H1 (cell line): ENCODE measurements at regions not wholly inside any gene's neighbourhood (a gene's known extent, or its start where the extent isn't known, plus 50 kb on each side); places are given as distances from the start of the nearest gene placed in this dataset.

Experiments
- EP300 ChIP-seq, 2 experiments: IDR thresholded peaks; 1 replicate in 1 of 2; 2 replicates in 1 of 2; pipeline ENCODE4 v1.6.1; 2011 to 2012; ENCODE audit warnings: low read depth in 2 of 2, low read length in 2 of 2, mild to moderate bottlenecking in 2 of 2, borderline replicate concordance in 1 of 2, inconsistent platforms in 1 of 2, moderate library complexity in 1 of 2
- EZH2 ChIP-seq: fragments of 200-600 bp; sonication (generic); IDR thresholded peaks from 2 replicates; pipeline ENCODE4 v1.7.1; 2012; ENCODE audit warnings: low read depth, mild to moderate bottlenecking, moderate library complexity, low read length, inconsistent platforms; ENCODE audit not compliant: severe bottlenecking
- GABPA ChIP-seq: IDR thresholded peaks from 2 replicates; pipeline ENCODE4 v1.6.1; 2011; ENCODE audit warnings: mild to moderate bottlenecking, low read length, moderate library complexity, borderline replicate concordance; ENCODE audit not compliant: insufficient read depth
- JUND ChIP-seq: IDR thresholded peaks from 2 replicates; pipeline ENCODE4 v1.6.1; 2011; ENCODE audit warnings: mild to moderate bottlenecking, improper control_type of control experiment, low read length
- KDM5A ChIP-seq: fragments of 200-600 bp; IDR thresholded peaks from 2 replicates; pipeline ENCODE4 v1.7.1; 2012; ENCODE audit warnings: mild to moderate bottlenecking, low read length, inconsistent platforms, mixed read lengths
- NANOG ChIP-seq: IDR thresholded peaks from 2 replicates; pipeline ENCODE4 v1.6.1; 2011; ENCODE audit warnings: low read length, low read depth, mild to moderate bottlenecking, inconsistent platforms; ENCODE audit not compliant: insufficient read depth, poor library complexity, severe bottlenecking
- POLR2A ChIP-seq, 2 experiments: IDR thresholded peaks; 1 replicate in 1 of 2; 2 replicates in 1 of 2; pipeline ENCODE4 v1.6.1; 2011; ENCODE audit warnings: low read depth in 2 of 2, low read length in 2 of 2, mild to moderate bottlenecking in 2 of 2; ENCODE audit errors: control extremely low read depth in 1 of 2
- RAD21 ChIP-seq, 2 experiments: IDR thresholded peaks in 1 of 2; conservative IDR thresholded peaks in 1 of 2; 2 replicates each; pipeline ENCODE4 v1.6.1; 2011; ENCODE audit warnings: low read depth in 2 of 2, low read length in 2 of 2, improper control_type of control experiment in 1 of 2, inconsistent platforms in 1 of 2, mild to moderate bottlenecking in 1 of 2, moderate library complexity in 1 of 2
- TF ChIP-seq, protein P1 (sequence below): IDR thresholded peaks from 2 replicates; pipeline ENCODE4 v1.6.1; 2011; ENCODE audit warnings: low read depth, mild to moderate bottlenecking, low read length; ENCODE audit not compliant: insufficient read depth
- TF ChIP-seq, protein P2 (sequence below): IDR thresholded peaks from 2 replicates; pipeline ENCODE4 v1.6.1; 2012; ENCODE audit warnings: low read length, inconsistent platforms
- TF ChIP-seq, protein P3 (sequence below), 3 experiments: IDR thresholded peaks; 1 replicate in 2 of 3; 2 replicates in 1 of 3; pipeline versions ENCODE4 v1.5.1 to v1.6.1; 2011; ENCODE audit warnings: low read length in 3 of 3, mild to moderate bottlenecking in 3 of 3, inconsistent platforms in 2 of 3, low read depth in 1 of 3, moderate library complexity in 1 of 3; ENCODE audit not compliant: insufficient read depth in 1 of 3; ENCODE audit errors: control extremely low read depth in 1 of 3

GRCh38 chr15:92324101-92324963 lies 69.3 kb upstream of the ST8SIA2 start:
- no peak for TF ChIP-seq EZH2
- TF ChIP-seq, protein P1, sequence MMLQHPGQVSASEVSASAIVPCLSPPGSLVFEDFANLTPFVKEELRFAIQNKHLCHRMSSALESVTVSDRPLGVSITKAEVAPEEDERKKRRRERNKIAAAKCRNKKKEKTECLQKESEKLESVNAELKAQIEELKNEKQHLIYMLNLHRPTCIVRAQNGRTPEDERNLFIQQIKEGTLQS = no peak
- no peak for TF ChIP-seq GABPA
- no peak for TF ChIP-seq POLR2A (IDR thresholded peaks at IDR 0.05; ENCODE audit: control extremely low read depth in 1 of 2, low read depth in 2 of 2, low read length in 2 of 2)
- no peak for TF ChIP-seq NANOG
- TF ChIP-seq, protein P2, sequence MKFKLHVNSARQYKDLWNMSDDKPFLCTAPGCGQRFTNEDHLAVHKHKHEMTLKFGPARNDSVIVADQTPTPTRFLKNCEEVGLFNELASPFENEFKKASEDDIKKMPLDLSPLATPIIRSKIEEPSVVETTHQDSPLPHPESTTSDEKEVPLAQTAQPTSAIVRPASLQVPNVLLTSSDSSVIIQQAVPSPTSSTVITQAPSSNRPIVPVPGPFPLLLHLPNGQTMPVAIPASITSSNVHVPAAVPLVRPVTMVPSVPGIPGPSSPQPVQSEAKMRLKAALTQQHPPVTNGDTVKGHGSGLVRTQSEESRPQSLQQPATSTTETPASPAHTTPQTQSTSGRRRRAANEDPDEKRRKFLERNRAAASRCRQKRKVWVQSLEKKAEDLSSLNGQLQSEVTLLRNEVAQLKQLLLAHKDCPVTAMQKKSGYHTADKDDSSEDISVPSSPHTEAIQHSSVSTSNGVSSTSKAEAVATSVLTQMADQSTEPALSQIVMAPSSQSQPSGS = no peak
- TF ChIP-seq, protein P3, sequence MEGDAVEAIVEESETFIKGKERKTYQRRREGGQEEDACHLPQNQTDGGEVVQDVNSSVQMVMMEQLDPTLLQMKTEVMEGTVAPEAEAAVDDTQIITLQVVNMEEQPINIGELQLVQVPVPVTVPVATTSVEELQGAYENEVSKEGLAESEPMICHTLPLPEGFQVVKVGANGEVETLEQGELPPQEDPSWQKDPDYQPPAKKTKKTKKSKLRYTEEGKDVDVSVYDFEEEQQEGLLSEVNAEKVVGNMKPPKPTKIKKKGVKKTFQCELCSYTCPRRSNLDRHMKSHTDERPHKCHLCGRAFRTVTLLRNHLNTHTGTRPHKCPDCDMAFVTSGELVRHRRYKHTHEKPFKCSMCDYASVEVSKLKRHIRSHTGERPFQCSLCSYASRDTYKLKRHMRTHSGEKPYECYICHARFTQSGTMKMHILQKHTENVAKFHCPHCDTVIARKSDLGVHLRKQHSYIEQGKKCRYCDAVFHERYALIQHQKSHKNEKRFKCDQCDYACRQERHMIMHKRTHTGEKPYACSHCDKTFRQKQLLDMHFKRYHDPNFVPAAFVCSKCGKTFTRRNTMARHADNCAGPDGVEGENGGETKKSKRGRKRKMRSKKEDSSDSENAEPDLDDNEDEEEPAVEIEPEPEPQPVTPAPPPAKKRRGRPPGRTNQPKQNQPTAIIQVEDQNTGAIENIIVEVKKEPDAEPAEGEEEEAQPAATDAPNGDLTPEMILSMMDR (IDR thresholded peaks at IDR 0.05; ENCODE audit: control extremely low read depth in 1 of 3, insufficient read depth in 1 of 3, low read depth in 1 of 3, low read length in 3 of 3) = peak; percentile 3 to 24 (median 10); a peak in 2 of 4 replicates
- no peak for TF ChIP-seq KDM5A
- TF ChIP-seq EP300 (IDR thresholded peaks at IDR 0.05; ENCODE audit: borderline replicate concordance in 1 of 2, low read depth in 2 of 2, low read length in 2 of 2) = no peak
- TF ChIP-seq JUND = no peak
- peak in 1 of 2 experiments; percentile 43; a peak in 2 of 4 replicates for TF ChIP-seq RAD21 (IDR thresholded peaks at IDR 0.05 in 1 of 2, conservative IDR thresholded peaks at IDR 0.05 in 1 of 2; ENCODE audit: low read depth in 2 of 2, low read length in 2 of 2)
